ENCODE measurements at regions not wholly inside any gene's neighbourhood (a gene's known extent, or its start where the extent isn't known, plus 50 kb on each side); places are given as distances from the start of the nearest gene placed in this dataset.

GRCh38 chr12:91952916-91953315 lies 192.7 kb downstream of the BTG1 start:
- no peak for DNase-seq (ENCODE audit: low read depth)
- no peak for TF ChIP-seq CTCF (IDR thresholded peaks at IDR 0.05; ENCODE audit: insufficient read depth, low read length, severe bottlenecking)
- no peaks in the 10 kb centered on the region for H3K36me3 ChIP-seq (ENCODE audit: control insufficient read depth, insufficient read depth, low read length)
- H3K4me3 ChIP-seq (ENCODE audit: low read depth, low read length): no peak overlapping the region
- H3K27me3 ChIP-seq (ENCODE audit: control insufficient read depth, insufficient read depth, low read length): no peaks in the 10 kb centered on the region
- FAIRE-seq: no peak

GRCh38 chr12:91951571-91951970 lies 194.1 kb downstream of the BTG1 start:
- Histone ChIP-seq H3K4me3 (ENCODE audit: low read depth, low read length) (no peak overlapping the region), H3K36me3 (ENCODE audit: control insufficient read depth, insufficient read depth, low read length) (no peaks in the 10 kb centered on the region), H3K27me3 (ENCODE audit: control insufficient read depth, insufficient read depth, low read length) (no peaks in the 10 kb centered on the region)
- no peak for TF ChIP-seq CTCF (IDR thresholded peaks at IDR 0.05; ENCODE audit: insufficient read depth, low read length, severe bottlenecking)
- DNase-seq (ENCODE audit: low read depth) (peak; percentile 57), FAIRE-seq (no peak)

- Histone ChIP-seq H3K27me3 (ENCODE audit: control insufficient read depth, insufficient read depth, low read length) (no peaks in the 10 kb centered on the region), H3K36me3 (ENCODE audit: control insufficient read depth, insufficient read depth, low read length) (no peaks in the 10 kb centered on the region), H3K4me3 (ENCODE audit: low read depth, low read length) (no peak overlapping the region)
- no peak for TF ChIP-seq CTCF (IDR thresholded peaks at IDR 0.05; ENCODE audit: insufficient read depth, low read length, severe bottlenecking)
- no peak for DNase-seq (ENCODE audit: low read depth)
- no peak for FAIRE-seq
These were observed 197.1 kb downstream of the BTG1 start for GRCh38 chr12:91948504-91948903.

- Histone ChIP-seq H3K36me3 (ENCODE audit: control insufficient read depth, insufficient read depth, low read length) (no peaks in the 10 kb centered on the region), H3K4me3 (ENCODE audit: low read depth, low read length) (no peak overlapping the region), H3K27me3 (ENCODE audit: control insufficient read depth, insufficient read depth, low read length) (no peaks in the 10 kb centered on the region)
- FAIRE-seq (no peak), DNase-seq (ENCODE audit: low read depth) (no peak)
- TF ChIP-seq CTCF (IDR thresholded peaks at IDR 0.05; ENCODE audit: insufficient read depth, low read length, severe bottlenecking): no peak
These were observed 198.2 kb downstream of the BTG1 start for GRCh38 chr12:91947459-91947858.

- Histone ChIP-seq H3K27me3 (ENCODE audit: control insufficient read depth, insufficient read depth, low read length) (no peaks in the 10 kb centered on the region), H3K36me3 (ENCODE audit: control insufficient read depth, insufficient read depth, low read length) (no peaks in the 10 kb centered on the region), H3K4me3 (ENCODE audit: low read depth, low read length) (no peak overlapping the region)
- no peak for TF ChIP-seq CTCF (IDR thresholded peaks at IDR 0.05; ENCODE audit: insufficient read depth, low read length, severe bottlenecking)
- DNase-seq (ENCODE audit: low read depth): no peak
- FAIRE-seq: no peak
These were observed 201.0 kb downstream of the BTG1 start for GRCh38 chr12:91944637-91945036.

GRCh38 chr12:91940826-91941570 lies 204.6 kb downstream of the BTG1 start:
- H3K27me3 ChIP-seq (ENCODE audit: control insufficient read depth, insufficient read depth, low read length): no peaks in the 10 kb centered on the region
- no peak overlapping the region for H3K4me3 ChIP-seq (ENCODE audit: low read depth, low read length)
- DNase-seq (ENCODE audit: low read depth) (no peak), FAIRE-seq (no peak)
- no peak for TF ChIP-seq CTCF (IDR thresholded peaks at IDR 0.05; ENCODE audit: insufficient read depth, low read length, severe bottlenecking)
- no peaks in the 10 kb centered on the region for H3K36me3 ChIP-seq (ENCODE audit: control insufficient read depth, insufficient read depth, low read length)

All from bronchial epithelial cell (primary cell).